ENCODE measurements at regions not wholly inside any gene's neighbourhood (a gene's known extent, or its start where the extent isn't known, plus 50 kb on each side); places are given as distances from the start of the nearest gene placed in this dataset.

- TF ChIP-seq ZNF350 (tag by site-specific recombination; IDR thresholded peaks at IDR 0.05), result no peak
- TF ChIP-seq ZSCAN23 (tag by site-specific recombination; IDR thresholded peaks at IDR 0.05), result no peak
- no peak for TF ChIP-seq ZBTB7A (tag by site-specific recombination; IDR thresholded peaks at IDR 0.05; ENCODE audit: low read depth)
- no peak for TF ChIP-seq CTCF (tag by site-specific recombination; IDR thresholded peaks at IDR 0.05)
- TF ChIP-seq ZNF404 (tag by site-specific recombination; IDR thresholded peaks at IDR 0.05), result no peak
- no peak for TF ChIP-seq SALL2 (tag by site-specific recombination; IDR thresholded peaks at IDR 0.05; ENCODE audit: borderline replicate concordance)
- no peak for TF ChIP-seq ZNF362 (tag by site-specific recombination; IDR thresholded peaks at IDR 0.05)
- no peak for TF ChIP-seq KLF9 (tag by site-specific recombination; IDR thresholded peaks at IDR 0.05; ENCODE audit: low read depth)
- TF ChIP-seq ZFP37 (tag by site-specific recombination; IDR thresholded peaks at IDR 0.05), result no peak
- TF ChIP-seq ZNF791 (tag by site-specific recombination; IDR thresholded peaks at IDR 0.05), result no peak
- no peak for TF ChIP-seq MEIS1 (CRISPR knock-in tag; IDR thresholded peaks at IDR 0.05; ENCODE audit: borderline replicate concordance)
Observed at GRCh38 chr15:89395461-89395871, 60.8 kb upstream of the POLG start.
